HG03439 (cell line): ENCODE measurements at regions not wholly inside any gene's neighbourhood (a gene's known extent, or its start where the extent isn't known, plus 50 kb on each side); places are given as distances from the start of the nearest gene placed in this dataset.
"Not testable (repeated sequence)": the region's sequence is repeated elsewhere in the genome, so short reads cannot be mapped to it uniquely, and the experiment has no call there.

Experiments
- ATAC-seq: cut with Tn5 transposase; IDR thresholded peaks from one replicate; pipeline ENCODE4 v1.9.1; 2021; ENCODE audit warnings: mild to moderate bottlenecking, moderate library complexity; ENCODE audit not compliant: unreplicated experiment

DNA sequence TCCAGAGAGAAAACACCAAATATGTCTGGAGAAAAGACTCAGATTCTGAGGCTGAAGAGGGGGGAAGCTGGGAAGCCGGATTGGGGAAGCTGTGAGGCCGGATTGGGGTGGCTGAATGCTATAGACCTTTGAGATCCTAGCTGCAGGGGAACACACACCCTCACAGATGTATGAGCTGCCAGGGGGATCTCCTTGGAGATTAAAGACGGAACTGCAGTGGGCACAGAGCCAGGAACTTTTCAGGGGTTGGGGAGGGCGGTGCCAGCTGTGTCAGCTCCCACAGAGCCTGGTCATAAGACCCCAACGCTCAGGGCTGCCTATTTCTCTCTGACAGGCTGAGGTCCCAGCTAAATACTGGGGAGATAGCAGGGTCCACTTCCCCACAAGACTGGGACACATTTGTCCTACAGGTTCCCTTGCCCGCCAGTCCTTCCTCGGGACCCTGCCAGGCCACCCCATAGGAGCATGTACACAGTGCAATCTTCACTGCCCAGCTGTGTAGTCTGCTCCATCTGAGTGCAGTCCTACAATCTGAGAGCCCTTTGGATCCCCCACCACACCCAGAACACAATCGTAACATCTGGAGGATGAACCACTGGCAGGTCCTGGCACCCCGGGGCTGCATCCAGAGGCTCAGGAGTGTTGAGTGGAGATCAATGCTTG, 1893.9 kb downstream of the PCDH9 start:
- ATAC-seq = no peak

DNA sequence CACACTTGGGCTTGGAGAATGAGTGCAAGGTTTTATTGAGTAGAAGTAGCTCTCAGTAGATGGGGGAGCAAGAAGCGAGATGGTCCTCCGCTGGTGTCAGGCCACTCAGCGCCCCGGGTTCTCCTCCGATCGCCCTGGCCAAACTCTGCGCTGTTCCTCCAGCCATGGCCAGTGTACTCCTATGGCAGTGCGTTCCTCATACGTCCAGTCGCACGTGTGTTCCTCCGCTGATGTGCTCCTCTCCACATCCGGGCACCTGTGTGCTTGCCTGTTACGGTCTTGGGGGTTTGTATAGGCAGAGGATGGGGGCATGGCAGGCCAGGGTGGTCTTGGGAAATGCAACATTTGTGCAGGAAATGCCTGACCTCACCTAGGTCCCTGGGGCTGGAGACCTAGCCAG, 1899.4 kb downstream of the PCDH9 start:
- no peak for ATAC-seq

DNA sequence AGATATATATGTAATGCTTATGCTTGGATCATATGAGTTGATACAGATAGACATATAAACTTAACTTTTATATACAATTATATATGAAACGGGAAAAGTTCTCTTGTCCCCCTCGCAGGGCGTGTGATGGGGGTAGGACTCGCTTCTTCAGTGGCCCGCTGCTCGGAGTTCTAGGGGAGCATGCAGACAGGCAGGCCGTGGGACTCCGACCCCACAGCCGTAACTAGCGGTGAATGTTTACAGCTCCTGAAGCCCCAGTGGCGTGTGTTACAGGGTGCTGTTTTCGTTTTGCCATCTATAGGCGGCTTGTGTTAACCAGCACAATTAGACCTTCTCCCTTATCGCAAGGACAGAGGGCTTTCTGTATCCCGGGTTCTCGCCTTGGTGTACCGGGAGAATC, 1899.8 kb downstream of the PCDH9 start:
- ATAC-seq = no peak

DNA sequence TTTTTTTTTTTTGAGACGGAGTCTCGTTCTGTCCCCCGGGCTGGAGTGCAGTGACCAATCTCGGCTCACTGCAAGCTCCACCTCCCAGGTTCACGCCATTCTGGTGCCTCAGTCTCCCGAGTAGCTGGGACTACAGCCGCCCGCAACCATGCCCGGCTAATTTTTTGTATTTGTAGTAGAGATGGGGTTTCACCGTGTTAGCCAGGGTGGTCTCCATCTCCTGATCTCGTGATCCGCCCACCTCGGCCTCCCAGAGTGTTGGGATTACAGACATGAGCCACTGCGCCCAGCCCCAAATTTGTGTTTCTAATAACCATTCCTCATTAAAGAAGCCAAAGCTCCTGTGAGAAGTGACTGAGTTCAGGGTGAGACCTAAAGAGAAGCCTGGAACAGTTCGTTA, 1906.9 kb downstream of the PCDH9 start:
- ATAC-seq = not testable (repeated sequence)

DNA sequence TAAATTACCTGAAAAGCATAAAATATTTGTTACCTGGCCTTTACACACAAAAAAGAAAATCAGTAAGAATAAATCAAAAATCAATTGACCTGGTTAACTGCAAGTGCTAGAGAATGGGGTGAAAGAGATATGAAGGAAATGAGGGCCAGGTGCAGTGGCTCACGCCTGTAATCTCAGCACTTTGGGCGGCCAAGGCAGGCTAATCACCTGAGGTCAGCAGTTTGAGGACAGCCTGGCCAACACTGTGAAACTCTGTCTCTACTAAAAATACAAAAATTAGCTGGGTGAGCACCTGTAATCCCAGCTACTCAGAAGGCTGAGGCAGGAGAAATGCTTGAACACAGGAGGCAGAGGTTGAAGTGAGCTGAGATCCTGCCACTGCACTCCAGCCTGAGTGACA, 1908.7 kb downstream of the PCDH9 start:
- not testable (repeated sequence) for ATAC-seq

DNA sequence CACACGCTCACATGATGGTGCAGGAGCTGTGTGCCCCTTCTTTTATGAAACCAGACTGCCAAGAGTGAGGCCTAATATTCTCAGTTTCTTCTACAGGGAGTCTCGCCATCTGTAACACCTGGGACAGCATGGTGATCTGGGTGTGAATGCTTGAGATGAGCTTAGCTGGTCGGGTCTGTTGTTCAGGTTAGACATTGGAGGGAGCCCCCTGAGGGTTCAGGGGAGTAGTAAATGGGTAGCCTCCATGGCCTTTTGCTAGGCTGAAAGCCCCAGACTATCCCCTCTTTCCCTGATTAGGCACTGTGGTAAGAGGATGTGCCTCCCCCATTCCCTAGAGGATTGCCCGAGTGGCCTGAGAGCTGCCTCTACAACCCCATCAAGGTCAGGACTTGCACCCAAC, 1916.1 kb downstream of the PCDH9 start:
- no peak for ATAC-seq

DNA sequence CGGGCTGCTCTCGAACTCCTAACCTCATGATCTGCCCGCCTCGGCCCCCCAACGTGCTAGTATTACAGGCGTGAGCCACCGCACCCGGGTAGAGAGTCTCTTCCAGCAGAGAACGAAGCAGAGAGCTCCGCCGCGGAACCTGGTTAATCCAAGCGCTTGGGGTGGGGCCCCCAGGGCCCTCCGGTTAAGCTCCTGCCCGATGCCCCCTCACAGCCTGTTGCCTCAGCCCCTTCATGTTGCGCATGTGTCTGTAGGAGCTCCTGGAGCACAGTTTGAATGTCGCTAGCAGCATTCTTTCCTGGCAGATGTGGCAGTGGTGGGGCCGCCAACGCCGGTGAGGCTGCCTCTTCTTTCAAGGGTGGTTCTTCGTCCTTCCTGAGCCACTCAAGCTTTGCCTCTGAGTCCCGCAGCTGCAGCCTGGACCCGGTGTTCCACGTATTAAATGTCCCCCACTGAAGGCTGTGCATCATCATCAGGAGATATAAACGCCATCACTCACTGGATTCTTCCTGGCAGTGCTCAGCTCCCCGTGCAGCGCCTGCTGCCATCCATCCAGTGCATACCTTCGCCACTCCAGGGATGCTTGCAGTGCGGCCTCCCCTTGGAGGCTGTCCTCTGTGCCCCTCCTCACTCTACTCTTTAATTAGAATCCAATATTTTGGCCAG, 1919.3 kb downstream of the PCDH9 start:
- no peak for ATAC-seq

DNA sequence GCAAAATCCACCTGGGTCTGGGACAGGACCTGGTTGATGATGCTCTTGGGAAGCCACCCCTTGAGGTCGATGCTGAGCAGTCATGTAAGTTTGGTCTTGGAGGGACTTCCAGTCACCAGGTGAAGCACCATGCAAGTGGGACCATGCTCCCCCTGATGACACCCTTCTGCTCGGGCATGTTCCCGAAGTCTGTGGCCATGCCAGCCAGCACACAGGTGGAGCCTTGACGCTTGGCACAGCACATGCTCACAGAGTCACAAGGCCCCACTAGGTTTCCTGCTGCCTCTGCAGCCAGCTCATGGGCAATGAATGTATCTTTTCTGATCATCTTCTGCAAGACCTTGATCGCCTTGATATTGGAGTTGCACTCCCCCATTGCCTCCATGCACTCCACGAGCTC, 1920.2 kb downstream of the PCDH9 start:
- no peak for ATAC-seq

DNA sequence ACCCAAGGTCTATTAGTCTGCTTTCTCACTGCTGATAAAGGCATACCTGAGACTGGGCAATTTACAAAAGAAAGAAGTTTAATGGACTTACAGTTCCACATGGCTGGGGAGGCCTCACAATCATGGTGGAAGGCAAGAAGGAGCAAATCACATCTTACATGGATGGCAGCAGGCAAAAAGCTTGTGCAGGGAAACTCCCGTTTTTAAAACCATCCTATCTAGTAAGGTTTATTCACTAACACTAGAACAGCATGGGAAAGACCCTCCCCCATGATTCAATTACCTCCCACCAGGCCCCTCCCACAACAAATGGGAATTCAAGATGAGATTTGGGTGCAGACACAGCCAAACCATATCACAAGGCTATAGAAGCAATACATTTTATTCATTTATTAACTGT, 1921.4 kb downstream of the PCDH9 start:
- not testable (repeated sequence) for ATAC-seq

DNA sequence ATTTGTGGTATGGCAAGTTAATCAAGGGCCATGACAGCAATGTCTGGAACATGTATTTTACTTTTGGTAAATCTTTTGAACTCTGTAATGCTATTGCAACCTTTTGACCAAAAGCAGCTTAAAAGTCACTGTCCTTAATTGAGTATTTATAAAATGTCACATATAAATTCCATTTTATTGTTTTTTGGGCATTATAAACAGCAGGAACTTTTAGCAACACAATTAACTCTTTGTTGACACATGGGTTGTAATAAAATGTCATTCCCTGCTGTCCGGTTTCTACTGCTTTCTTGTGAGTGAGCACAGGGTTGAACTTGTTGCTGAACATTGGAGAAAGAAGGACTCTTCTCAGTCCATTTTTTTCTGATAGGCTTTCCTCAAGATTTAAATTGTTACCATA, 1923.1 kb downstream of the PCDH9 start:
- ATAC-seq = no peak

DNA sequence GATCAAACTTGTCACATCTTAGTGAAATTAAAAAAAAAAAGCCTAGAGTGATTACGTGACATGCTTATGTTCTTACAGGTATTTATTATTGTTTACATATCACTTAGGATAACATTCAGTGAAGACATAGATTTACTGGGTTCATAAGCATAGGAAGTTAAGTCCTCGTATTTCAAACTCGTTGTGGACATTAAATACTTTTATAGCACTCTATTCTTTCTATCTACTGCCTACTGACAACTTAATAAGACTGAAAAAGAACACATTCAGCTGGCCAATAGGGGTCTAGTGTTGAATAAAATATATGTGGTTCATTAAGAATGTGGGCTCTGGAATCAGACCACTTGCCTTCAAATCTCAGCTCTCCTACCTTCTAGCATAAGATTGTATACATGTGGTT, 1927.4 kb downstream of the PCDH9 start:
- ATAC-seq = no peak

DNA sequence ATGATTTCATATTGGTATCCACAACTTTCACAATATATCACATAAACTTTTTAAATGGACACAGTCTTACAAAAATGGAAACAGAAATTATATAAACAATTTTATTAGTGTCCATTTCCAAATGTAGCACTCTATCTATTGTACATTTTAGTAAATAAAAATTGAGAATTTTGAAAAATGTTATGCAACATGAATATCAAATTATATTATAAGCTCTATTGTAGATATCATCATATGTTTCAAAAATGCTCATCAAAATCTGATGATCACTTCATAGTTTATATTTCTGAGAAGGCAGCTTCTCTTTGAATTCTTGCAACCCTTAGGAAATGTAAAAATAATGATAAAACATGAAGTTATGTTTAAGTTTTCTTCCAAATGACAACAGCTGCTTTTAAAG, 1928.6 kb downstream of the PCDH9 start:
- no peak for ATAC-seq

DNA sequence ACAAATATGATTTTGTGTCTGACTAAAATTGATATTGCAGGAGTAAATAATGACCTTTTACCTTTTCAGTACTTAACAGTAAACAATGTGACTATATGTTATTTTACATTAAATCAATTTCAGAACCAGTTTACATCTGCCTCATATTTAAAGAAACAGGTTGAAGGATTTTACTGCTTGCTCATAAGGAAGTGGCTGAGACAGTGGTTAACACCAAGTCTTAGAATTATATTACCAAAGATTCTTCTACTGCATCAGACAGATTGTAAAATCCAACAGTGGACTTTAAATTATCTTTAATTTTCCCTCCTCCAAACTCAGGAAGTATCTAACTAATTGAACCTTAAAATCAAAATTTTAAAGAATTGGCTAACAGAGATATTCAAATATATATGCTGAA, 1929.9 kb downstream of the PCDH9 start:
- ATAC-seq = no peak

DNA sequence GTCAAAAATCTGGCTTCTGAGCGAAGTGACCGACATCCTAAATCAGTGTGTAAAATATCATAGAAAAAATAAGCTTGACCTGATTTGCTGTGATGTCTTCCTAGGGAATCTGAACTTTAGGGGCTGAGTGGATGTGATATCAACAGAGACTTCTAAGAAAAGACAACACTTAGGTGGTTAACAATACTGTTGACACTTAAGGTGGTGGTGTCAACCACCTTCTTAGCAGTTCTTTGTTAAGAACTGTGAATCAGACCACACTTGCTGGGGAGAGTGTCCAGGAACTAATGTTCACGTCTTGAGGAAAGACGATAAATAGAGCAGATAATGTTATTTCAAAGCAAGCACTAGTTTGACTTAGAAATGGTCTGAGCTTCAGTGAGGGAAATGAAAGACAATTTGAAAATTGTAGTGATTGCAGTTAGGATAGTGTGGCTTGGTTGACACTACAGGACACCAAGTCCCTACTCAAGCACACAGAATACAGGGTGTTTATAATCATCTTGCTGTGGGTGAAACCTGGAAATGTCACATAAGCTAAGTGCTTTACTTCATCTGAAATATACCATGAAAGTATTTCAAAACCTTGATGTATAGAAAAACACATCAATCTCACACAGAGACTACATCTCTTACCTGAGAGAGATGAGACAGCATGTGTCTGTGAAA, 1936.5 kb downstream of the PCDH9 start:
- ATAC-seq = no peak

DNA sequence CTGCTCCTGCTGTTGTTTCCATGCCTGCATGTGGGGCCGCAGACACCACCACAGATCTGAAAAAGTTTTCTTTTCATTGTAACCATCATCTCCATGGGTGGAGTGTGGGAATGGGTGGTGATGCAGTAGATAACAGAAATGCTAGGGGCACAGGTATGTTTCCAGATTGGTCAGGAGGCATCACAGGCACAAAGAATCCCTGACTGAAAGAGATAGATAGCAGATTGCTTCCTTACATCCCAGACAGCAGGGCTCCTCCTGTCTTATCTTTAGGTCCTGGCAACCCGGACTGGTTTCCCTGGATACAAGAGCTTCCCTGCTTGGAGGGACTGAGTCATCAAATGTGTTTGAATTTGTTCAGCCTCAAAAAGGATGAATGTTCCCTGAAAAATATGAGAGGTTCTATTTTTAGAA, 1937.6 kb downstream of the PCDH9 start:
- no peak for ATAC-seq

DNA sequence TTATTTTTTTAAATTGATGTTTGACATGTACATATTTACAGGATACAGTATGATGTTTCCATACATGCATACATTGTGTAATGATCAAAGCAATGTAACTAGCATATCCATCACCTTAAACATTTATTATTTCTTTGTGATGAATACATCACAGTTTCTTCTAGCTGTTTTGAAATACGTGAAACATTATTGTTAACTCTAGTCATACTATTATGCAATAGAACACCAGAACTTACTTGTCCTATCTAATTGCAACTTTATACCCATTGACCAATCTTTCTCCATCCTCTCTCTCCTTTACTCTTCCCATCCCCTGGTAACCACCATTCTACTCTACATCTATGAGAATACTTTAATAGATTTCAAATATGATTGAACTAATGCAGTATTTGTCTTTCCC, 1942.7 kb downstream of the PCDH9 start:
- ATAC-seq = no peak

DNA sequence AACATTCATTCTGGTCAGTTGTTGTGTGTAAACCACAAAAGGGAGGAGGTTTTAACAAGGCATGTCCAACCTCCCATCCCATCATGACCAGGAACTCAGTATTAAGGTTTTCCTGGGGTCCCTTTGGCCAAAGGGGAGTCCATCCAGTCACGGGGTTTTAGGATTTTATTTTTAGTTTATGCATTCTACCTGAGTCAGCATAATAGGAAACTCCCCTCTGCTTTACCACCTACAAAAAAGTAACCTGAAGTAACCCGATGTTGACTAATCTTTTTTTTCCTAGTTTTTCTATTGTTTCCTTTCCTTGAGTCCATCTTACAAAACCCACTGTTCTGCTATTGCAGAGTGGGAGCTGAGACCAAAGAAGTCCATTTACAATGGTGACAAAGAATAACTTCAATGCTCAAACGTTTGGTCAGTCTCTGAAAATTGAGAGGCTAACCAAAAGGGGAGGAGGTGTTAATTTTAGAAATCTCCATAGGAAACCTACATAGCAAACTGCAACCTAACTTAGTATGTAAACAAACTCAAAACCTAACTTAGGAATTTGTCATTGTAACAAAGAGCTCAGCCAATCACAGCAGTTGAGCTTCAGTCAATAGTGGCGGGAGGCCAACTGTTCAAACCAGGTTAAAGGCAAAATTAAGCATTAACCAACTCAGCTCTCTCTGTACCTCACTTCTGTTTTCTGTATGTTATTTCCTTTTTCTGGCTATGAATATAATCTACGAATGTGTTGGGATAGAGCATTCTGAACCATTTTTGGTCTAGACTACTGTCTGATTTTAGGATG, 1954.1 kb downstream of the PCDH9 start:
- no peak for ATAC-seq

DNA sequence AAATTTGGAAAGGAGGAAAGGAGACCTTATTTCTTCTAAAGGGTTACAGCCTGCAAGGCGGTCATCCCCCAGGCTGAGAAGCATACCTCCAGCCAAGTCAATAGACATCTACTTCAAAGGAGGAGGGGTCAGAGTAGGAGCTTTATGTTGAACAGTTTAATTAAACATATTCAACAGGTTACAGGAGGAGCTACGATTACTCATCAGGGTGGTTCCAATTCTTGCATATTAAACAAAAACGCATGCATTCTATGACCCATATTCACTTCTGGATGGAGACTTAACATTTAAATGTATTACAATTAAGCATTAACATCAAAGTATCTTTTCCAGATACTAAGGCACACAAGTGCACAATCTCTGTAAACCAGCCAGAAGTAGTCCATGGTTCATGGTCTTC, 1955.0 kb downstream of the PCDH9 start:
- no peak for ATAC-seq

DNA sequence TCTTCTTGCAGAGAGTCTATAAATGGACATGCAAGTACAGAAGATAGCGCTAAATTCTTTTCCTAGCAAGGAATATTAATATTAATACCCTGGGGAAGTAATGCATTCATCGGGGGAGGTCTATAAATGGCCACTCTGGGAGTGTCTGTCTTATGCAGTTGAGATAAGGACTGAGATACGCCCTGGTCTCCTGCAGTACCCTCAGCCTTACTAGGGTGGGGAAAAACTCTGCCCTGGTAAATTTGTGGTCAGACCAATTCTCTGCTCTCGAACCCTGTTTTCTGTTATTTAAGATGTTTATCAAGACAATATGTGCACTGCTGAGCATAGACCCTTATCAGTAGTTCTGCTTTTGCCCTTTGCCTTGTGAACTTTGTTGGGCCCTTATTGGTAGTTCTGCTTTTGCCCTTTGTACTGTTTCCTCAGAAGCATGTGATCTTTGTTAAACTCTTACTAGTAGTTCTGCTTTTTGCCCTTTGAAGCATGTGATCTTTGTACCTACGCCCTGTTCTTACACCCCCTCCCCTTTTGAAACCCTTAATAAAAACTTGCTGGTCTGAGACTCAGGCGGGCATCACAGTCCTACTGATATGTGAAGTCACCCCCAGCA, 1956.2 kb downstream of the PCDH9 start:
- ATAC-seq = not testable (repeated sequence)

DNA sequence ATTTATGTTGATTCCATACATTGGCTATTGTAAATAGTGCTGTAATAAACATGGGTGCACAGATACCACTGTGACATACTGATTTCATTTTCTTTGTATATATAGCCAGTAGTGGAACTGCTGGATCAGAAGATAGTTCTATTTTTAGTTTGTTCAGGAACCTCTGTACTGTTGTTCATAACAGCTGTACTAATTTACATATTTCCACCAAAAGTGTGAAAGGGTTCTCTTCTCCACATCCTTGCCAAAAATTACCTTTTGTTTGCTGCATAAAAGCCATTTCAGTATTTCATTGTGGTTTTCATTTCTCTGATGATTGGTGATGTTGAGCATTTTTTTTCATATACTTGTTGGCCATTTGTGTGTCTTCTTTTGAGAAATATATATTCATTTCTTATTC, 1962.1 kb downstream of the PCDH9 start:
- ATAC-seq = no peak

DNA sequence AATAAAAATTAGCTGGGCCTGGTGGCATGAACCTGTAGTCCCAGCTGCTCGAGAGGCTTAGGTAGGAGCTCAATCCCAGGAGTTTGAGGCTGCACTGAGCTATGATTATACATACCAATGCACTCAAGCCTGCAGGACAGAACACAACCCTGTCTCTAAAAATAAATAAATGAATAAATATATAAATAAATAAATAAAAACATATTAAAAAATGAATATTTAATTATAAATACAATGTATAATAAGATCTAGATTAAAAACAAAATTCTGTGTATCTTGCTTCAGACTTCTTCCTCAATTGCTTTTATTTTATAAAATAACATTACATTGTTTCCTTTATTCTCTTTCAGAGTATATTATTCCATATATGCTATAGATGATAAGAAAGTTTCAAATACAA, 1964.1 kb downstream of the PCDH9 start:
- ATAC-seq = no peak
